Vagina (tissue), 2 donors: ENCODE measurements at regions not wholly inside any gene's neighbourhood (a gene's known extent, or its start where the extent isn't known, plus 50 kb on each side); places are given as distances from the start of the nearest gene placed in this dataset.

Experiments used
- CTCF ChIP-seq, 3 experiments: fragments of 450-650 bp in 2 of 3; fragments of 200-600 bp in 1 of 3; sonication (generic) in 1 of 3; IDR thresholded peaks; one replicate each; pipeline ENCODE4 v1.5.1; 2017 to 2019; ENCODE audit warnings: antibody characterized with exemption in 3 of 3, mild to moderate bottlenecking in 2 of 3, moderate library complexity in 2 of 3
- POLR2AphosphoS5 ChIP-seq, 2 donors: sonication (generic); formaldehyde crosslinking; IDR thresholded peaks; one replicate each; pipeline ENCODE4 v1.9.0; 2017; ENCODE audit warnings: antibody characterized with exemption in 2 of 2, mild to moderate bottlenecking in 2 of 2, low read depth in 1 of 2; ENCODE audit not compliant: insufficient read depth in 1 of 2

- TF ChIP-seq CTCF (IDR thresholded peaks at IDR 0.05), result no peak
- TF ChIP-seq POLR2AphosphoS5 (IDR thresholded peaks at IDR 0.05; ENCODE audit: insufficient read depth in 1 of 2, low read depth in 1 of 2), result no peak
Measured at GRCh38 chr18:56302156-56302555, 336.2 kb downstream of the TXNL1 start.
